Thoracic aorta (tissue), 2 donors: ENCODE measurements at regions not wholly inside any gene's neighbourhood (a gene's known extent, or its start where the extent isn't known, plus 50 kb on each side); places are given as distances from the start of the nearest gene placed in this dataset.

Experiments
- ATAC-seq: fragments of 150-250 bp; one replicate; pipeline ENCODE4 v1.8.0; 2017; ENCODE audit warnings: low read depth; ENCODE audit not compliant: insufficient number of reproducible peaks, low FRiP score
- DNase-seq: peaks from one replicate; pipeline ENCODE4 v3.0.0-alpha.2; 2020; ENCODE audit warnings: low spot score
- H3K27ac ChIP-seq, 2 donors: fragments of 200-600 bp; sonication (generic); 1 replicate in 1 of 2; 2 replicates in 1 of 2; pipeline ENCODE4 v1.5.1; 2016; ENCODE audit warnings: mild to moderate bottlenecking in 2 of 2, moderate library complexity in 2 of 2
- H3K27me3 ChIP-seq: fragments of 200-600 bp; sonication (generic); replicated peaks from 2 replicates; pipeline ENCODE4 v1.6.0; 2016; ENCODE audit warnings: mild to moderate bottlenecking; ENCODE audit not compliant: insufficient read depth
- H3K36me3 ChIP-seq: fragments of 200-600 bp; sonication (generic); one replicate; pipeline ENCODE4 v1.5.1; 2016
- H3K4me1 ChIP-seq, 2 donors: fragments of 200-600 bp; sonication (generic); 1 replicate in 1 of 2; 2 replicates in 1 of 2; pipeline versions ENCODE4 v1.5.1 to v1.6.0; 2016; ENCODE audit warnings: low read depth in 2 of 2, mild to moderate bottlenecking in 1 of 2; ENCODE audit not compliant: control insufficient read depth in 1 of 2
- H3K4me3 ChIP-seq: fragments of 200-600 bp; sonication (generic); 2 replicates; pipeline ENCODE4 v1.5.1; 2016; ENCODE audit warnings: mild to moderate bottlenecking
- H3K9me3 ChIP-seq: fragments of 200-600 bp; sonication (generic); 2 replicates; pipeline ENCODE4 v1.5.1; 2016
- TF ChIP-seq, protein P1 (sequence below): fragments of 200-600 bp; sonication (generic); IDR thresholded peaks from one replicate; pipeline ENCODE4 v1.5.1; 2019; ENCODE audit warnings: antibody characterized with exemption

GRCh38 chr21:29245104-29245643, 53.5 kb upstream of the BACH1 start:
- H3K27me3 ChIP-seq, result no peaks in the 10 kb centered on the region
- no peaks in the 10 kb centered on the region for H3K36me3 ChIP-seq
- no peak overlapping the region for H3K4me3 ChIP-seq
- H3K9me3 ChIP-seq, result no peaks in the 10 kb centered on the region
- H3K27ac ChIP-seq, result no peak overlapping the region
- no peaks in the 10 kb centered on the region for H3K4me1 ChIP-seq
- DNase-seq (no peak), ATAC-seq (no peak)
- TF ChIP-seq, protein P1, sequence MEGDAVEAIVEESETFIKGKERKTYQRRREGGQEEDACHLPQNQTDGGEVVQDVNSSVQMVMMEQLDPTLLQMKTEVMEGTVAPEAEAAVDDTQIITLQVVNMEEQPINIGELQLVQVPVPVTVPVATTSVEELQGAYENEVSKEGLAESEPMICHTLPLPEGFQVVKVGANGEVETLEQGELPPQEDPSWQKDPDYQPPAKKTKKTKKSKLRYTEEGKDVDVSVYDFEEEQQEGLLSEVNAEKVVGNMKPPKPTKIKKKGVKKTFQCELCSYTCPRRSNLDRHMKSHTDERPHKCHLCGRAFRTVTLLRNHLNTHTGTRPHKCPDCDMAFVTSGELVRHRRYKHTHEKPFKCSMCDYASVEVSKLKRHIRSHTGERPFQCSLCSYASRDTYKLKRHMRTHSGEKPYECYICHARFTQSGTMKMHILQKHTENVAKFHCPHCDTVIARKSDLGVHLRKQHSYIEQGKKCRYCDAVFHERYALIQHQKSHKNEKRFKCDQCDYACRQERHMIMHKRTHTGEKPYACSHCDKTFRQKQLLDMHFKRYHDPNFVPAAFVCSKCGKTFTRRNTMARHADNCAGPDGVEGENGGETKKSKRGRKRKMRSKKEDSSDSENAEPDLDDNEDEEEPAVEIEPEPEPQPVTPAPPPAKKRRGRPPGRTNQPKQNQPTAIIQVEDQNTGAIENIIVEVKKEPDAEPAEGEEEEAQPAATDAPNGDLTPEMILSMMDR, result no peak

GRCh38 chr21:29245863-29246262, 52.9 kb upstream of the BACH1 start:
- TF ChIP-seq, protein P1, result no peak
- Histone ChIP-seq H3K27ac (no peak overlapping the region), H3K4me3 (no peak overlapping the region), H3K4me1 (no peaks in the 10 kb centered on the region), H3K9me3 (no peaks in the 10 kb centered on the region), H3K36me3 (no peaks in the 10 kb centered on the region), H3K27me3 (no peaks in the 10 kb centered on the region)
- DNase-seq, result no peak
- ATAC-seq, result no peak

DNA sequence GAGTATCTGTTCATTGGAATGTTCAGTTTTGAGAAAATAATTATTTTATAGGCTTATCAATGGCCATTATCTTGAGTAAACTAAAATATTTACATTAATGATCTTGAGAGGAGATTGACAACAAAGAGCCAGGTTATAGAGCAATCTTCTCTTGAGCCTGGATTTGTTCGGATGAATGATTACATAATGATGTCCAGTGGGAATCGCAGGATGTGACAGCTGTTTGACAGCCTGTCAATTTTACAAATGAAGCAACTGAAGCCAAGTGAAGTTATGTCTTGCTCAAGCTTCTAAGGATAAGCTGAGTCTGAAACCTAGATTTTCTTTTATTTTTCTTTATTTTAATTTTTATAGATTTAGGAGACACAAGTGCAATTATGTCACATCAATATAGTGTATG, 52.1 kb upstream of the BACH1 start:
- TF ChIP-seq, protein P1, result no peak
- Histone ChIP-seq H3K4me3 (no peak overlapping the region), H3K4me1 (no peaks in the 10 kb centered on the region), H3K9me3 (no peaks in the 10 kb centered on the region), H3K36me3 (no peaks in the 10 kb centered on the region), H3K27me3 (no peaks in the 10 kb centered on the region), H3K27ac (no peak overlapping the region)
- ATAC-seq, result no peak
- DNase-seq, result no peak

DNA sequence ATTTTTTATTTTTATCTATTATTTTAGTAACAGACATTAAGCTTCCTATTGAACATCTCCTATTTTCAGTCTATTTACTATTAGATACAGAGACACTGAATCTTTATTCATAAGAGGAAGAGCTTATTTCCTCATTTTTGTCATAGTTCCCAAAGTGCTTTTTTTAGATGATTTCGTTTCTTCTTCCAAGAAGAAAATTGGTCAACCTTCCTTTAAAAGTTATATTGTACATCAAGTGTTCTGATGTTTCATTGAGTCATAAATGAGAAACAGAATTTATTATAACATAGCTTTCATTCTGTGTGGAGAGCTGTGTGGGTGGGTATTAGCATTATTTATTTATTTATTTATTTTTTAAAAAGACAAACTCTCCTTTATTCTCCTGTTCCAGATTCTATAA, 50.6 kb upstream of the BACH1 start:
- Histone ChIP-seq H3K27ac (no peak overlapping the region), H3K4me3 (no peak overlapping the region), H3K36me3 (no peaks in the 10 kb centered on the region), H3K9me3 (no peaks in the 10 kb centered on the region), H3K27me3 (no peaks in the 10 kb centered on the region), H3K4me1 (no peaks in the 10 kb centered on the region)
- DNase-seq (no peak), ATAC-seq (no peak)
- TF ChIP-seq, protein P1, result no peak
